SK-N-SH treated with all-trans-retinoic acid at 6 μM for 48 hours (cell line): ENCODE measurements at regions not wholly inside any gene's neighbourhood (a gene's known extent, or its start where the extent isn't known, plus 50 kb on each side); places are given as distances from the start of the nearest gene placed in this dataset.

Source experiments
- BACH2 ChIP-seq: fragments of 250-450 bp; sonication (Bioruptor Pico); IDR thresholded peaks from 2 replicates; pipeline ENCODE4 v1.9.0; 2021; ENCODE audit warnings: mild to moderate bottlenecking, borderline replicate concordance
- ISL1 ChIP-seq: fragments of 250-450 bp; sonication (Bioruptor Pico); IDR thresholded peaks from 2 replicates; pipeline ENCODE4 v2.1.2; 2022; ENCODE audit warnings: mild to moderate bottlenecking, moderate library complexity
- RARB ChIP-seq: fragments of 250-450 bp; sonication (Bioruptor Pico); IDR thresholded peaks from 2 replicates; pipeline ENCODE4 v1.8.0; 2021; ENCODE audit warnings: mild to moderate bottlenecking, moderate library complexity
- SNAI2 ChIP-seq: fragments of 250-450 bp; sonication (Bioruptor Pico); IDR thresholded peaks from 2 replicates; pipeline ENCODE4 v1.5.0; 2020; ENCODE audit warnings: mild to moderate bottlenecking, moderate library complexity
- TOX ChIP-seq: fragments of 250-450 bp; sonication (Bioruptor Pico); IDR thresholded peaks from 2 replicates; pipeline ENCODE4 v1.8.0; 2021; ENCODE audit warnings: mild to moderate bottlenecking, moderate library complexity, borderline replicate concordance
- ZC3H10 ChIP-seq: fragments of 250-450 bp; sonication (Bioruptor Pico); IDR thresholded peaks from 2 replicates; pipeline ENCODE4 v1.5.1; 2021; ENCODE audit warnings: mild to moderate bottlenecking, moderate library complexity
- ZNF565 ChIP-seq: fragments of 450-650 bp; formaldehyde crosslinking; conservative IDR thresholded peaks from 2 replicates; pipeline ENCODE4 v1.5.0; 2020; ENCODE audit warnings: low read depth, mild to moderate bottlenecking, moderate library complexity
- TF ChIP-seq, protein P1 (sequence below): fragments of 250-450 bp; sonication (Bioruptor Pico); IDR thresholded peaks from 2 replicates; pipeline ENCODE4 v1.5.1; 2021; ENCODE audit warnings: mild to moderate bottlenecking, moderate library complexity
- TF ChIP-seq, protein P2 (sequence below): fragments of 250-450 bp; sonication (Bioruptor Pico); IDR thresholded peaks from 2 replicates; pipeline ENCODE4 v1.5.1; 2020; ENCODE audit warnings: low read depth, mild to moderate bottlenecking, moderate library complexity

DNA sequence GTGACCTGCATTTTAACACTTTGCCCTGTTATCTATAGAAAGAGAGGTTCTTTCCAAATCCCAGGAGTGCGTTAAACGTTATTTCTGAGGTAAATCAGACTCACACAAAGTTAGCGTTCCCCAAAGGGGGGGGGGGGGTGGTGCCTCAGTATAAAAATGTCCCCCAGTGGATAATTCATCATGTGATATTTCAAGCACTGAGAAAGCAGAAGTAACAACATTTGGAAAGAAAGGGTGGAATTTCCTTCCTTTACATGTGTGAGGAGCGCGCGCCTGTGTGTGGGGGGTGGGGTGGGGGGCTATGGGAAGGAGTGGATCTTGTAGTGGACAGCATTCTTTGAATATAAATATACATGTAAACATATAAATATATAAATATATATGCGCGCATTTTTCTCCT is 630.9 kb downstream of the NYAP2 start:
- TF ChIP-seq BACH2 (CRISPR knock-in tag) (no peak), RARB (CRISPR knock-in tag) (no peak), ZNF565 (CRISPR knock-in tag) (no peak), ISL1 (CRISPR knock-in tag) (no peak), SNAI2 (CRISPR knock-in tag) (no peak), ZC3H10 (CRISPR knock-in tag) (no peak), TOX (CRISPR knock-in tag) (no peak)
- TF ChIP-seq, protein P1, sequence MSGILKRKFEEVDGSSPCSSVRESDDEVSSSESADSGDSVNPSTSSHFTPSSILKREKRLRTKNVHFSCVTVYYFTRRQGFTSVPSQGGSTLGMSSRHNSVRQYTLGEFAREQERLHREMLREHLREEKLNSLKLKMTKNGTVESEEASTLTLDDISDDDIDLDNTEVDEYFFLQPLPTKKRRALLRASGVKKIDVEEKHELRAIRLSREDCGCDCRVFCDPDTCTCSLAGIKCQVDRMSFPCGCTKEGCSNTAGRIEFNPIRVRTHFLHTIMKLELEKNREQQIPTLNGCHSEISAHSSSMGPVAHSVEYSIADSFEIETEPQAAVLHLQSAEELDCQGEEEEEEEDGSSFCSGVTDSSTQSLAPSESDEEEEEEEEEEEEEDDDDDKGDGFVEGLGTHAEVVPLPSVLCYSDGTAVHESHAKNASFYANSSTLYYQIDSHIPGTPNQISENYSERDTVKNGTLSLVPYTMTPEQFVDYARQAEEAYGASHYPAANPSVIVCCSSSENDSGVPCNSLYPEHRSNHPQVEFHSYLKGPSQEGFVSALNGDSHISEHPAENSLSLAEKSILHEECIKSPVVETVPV (CRISPR knock-in tag) = no peak
- TF ChIP-seq, protein P2, sequence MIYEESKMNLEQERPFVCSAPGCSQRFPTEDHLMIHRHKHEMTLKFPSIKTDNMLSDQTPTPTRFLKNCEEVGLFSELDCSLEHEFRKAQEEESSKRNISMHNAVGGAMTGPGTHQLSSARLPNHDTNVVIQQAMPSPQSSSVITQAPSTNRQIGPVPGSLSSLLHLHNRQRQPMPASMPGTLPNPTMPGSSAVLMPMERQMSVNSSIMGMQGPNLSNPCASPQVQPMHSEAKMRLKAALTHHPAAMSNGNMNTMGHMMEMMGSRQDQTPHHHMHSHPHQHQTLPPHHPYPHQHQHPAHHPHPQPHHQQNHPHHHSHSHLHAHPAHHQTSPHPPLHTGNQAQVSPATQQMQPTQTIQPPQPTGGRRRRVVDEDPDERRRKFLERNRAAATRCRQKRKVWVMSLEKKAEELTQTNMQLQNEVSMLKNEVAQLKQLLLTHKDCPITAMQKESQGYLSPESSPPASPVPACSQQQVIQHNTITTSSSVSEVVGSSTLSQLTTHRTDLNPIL (CRISPR knock-in tag) = no peak
